Activated T-cell treated with anti-CD3 and anti-CD28 coated beads, Interleukin-2, amount 50 U/mL, for 4 hours (primary cell): ENCODE measurements at regions not wholly inside any gene's neighbourhood (a gene's known extent, or its start where the extent isn't known, plus 50 kb on each side); places are given as distances from the start of the nearest gene placed in this dataset.

Experiments used
- ATAC-seq, 2 donors: fragments of 200-7000 bp; cut with Tn5 transposase; one replicate each; pipeline ENCODE4 v1.10.0; 2021
- DNase-seq: peaks from one replicate; pipeline ENCODE4 v3.0.0-alpha.2; 2020
- H3K27me3 Mint-ChIP-seq: one replicate; pipeline ENCODE4 v1.8.0; 2021; ENCODE audit warnings: low read depth, mixed read lengths
- H3K36me3 Mint-ChIP-seq: one replicate; pipeline ENCODE4 v1.8.0; 2022; ENCODE audit warnings: mixed read lengths; ENCODE audit not compliant: insufficient read depth
- H3K4me1 Mint-ChIP-seq: one replicate; pipeline ENCODE4 v1.8.0; 2021; ENCODE audit warnings: low read depth, mixed read lengths
- H3K4me3 Mint-ChIP-seq: one replicate; pipeline ENCODE4 v1.8.0; 2021; ENCODE audit warnings: mild to moderate bottlenecking, moderate library complexity, mixed read lengths
- H3K9me3 Mint-ChIP-seq: one replicate; pipeline ENCODE4 v1.8.0; 2021; ENCODE audit warnings: mixed read lengths

DNA sequence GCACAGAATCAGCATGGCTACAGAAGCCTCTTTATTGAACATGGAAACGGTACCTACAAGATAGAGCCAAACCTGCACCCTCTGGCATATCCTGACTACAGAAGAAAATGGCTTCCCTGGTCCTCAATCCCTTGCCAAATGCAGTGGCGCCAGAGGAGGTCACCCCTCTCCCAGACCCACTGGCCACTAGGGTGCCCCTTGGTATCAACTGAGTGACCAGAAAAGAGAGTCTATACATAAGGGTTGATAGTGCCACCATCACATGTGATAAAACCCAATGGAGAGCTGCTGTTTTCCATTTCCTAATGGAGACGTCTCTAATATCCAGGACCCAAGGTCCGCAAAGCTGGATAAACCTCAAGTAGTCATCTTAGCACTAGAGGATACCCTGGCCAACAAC is 52.7 kb upstream of the ALK start:
- H3K9me3 Mint-ChIP-seq: no peaks in the 10 kb centered on the region
- ATAC-seq (no peak), DNase-seq (no peak)
- H3K4me1 Mint-ChIP-seq: no peaks in the 10 kb centered on the region
- peaks cover 5% of the 10 kb centered on the region for H3K27me3 Mint-ChIP-seq
- no peaks in the 10 kb centered on the region for H3K36me3 Mint-ChIP-seq
- H3K4me3 Mint-ChIP-seq: no peak overlapping the region

GRCh38 chr2:29977284-29977683 is 55.9 kb upstream of the ALK start:
- H3K4me3 Mint-ChIP-seq: no peak overlapping the region
- ATAC-seq: no peak
- peaks cover 3% of the 10 kb centered on the region for H3K27me3 Mint-ChIP-seq
- H3K9me3 Mint-ChIP-seq: no peaks in the 10 kb centered on the region
- no peaks in the 10 kb centered on the region for H3K4me1 Mint-ChIP-seq
- no peaks in the 10 kb centered on the region for H3K36me3 Mint-ChIP-seq
- no peak for DNase-seq

DNA sequence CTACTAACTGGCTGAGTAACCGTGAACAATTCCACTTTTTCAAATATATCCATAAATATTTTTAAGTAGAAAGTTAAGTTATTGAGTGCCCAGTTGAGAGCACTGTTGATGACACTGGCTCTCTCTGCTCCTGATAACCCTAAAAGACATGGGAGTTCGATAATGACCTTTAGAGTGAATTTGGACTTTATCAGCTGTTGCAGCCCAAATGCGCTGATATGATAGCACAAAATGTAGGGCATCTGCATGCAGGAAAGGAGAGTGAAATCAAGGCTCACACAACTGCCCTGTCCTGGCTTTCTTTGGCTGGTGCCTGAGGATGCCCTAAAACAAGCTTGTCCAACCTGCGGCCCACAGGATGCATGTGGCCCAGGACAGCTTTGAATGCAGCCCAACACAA is 60.0 kb upstream of the ALK start:
- no peaks in the 10 kb centered on the region for H3K9me3 Mint-ChIP-seq
- H3K27me3 Mint-ChIP-seq: no peaks in the 10 kb centered on the region
- ATAC-seq (no peak), DNase-seq (no peak)
- no peaks in the 10 kb centered on the region for H3K36me3 Mint-ChIP-seq
- no peak overlapping the region for H3K4me3 Mint-ChIP-seq
- H3K4me1 Mint-ChIP-seq: no peaks in the 10 kb centered on the region

GRCh38 chr2:29983308-29983707 is 61.9 kb upstream of the ALK start:
- DNase-seq: no peak
- Mint-ChIP-seq H3K27me3 (no peaks in the 10 kb centered on the region), H3K9me3 (no peaks in the 10 kb centered on the region), H3K36me3 (no peaks in the 10 kb centered on the region), H3K4me1 (no peaks in the 10 kb centered on the region), H3K4me3 (no peak overlapping the region)
- ATAC-seq: no peak

- Mint-ChIP-seq H3K27me3 (peaks cover 7% of the 10 kb centered on the region), H3K9me3 (no peaks in the 10 kb centered on the region), H3K36me3 (no peaks in the 10 kb centered on the region), H3K4me3 (no peak overlapping the region), H3K4me1 (no peaks in the 10 kb centered on the region)
- ATAC-seq: no peak
- no peak for DNase-seq
These were observed 65.8 kb upstream of the ALK start for GRCh38 chr2:29987146-29987545.

DNA sequence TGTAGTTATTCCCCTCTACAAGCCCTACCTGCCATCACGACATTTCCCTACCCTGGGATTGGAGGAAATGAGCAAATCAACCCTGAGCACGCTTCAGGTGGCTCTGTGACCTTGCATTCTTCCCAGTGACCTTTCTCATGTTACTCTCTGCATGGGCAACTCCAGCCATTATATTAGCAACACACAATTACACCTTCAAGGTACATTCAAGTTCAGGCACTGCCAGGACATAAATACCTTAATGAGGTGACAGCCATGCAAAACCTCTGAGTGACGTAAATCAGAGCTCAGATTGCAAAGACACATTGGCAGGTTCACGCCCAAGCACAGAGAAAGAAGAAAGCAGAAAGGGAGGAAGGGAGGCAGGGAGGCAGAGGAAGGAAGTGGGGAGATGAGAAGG is 68.7 kb upstream of the ALK start:
- Mint-ChIP-seq H3K9me3 (no peaks in the 10 kb centered on the region), H3K4me3 (no peak overlapping the region), H3K4me1 (no peaks in the 10 kb centered on the region), H3K36me3 (no peaks in the 10 kb centered on the region), H3K27me3 (peaks cover 17% of the 10 kb centered on the region)
- DNase-seq (no peak), ATAC-seq (no peak)

DNA sequence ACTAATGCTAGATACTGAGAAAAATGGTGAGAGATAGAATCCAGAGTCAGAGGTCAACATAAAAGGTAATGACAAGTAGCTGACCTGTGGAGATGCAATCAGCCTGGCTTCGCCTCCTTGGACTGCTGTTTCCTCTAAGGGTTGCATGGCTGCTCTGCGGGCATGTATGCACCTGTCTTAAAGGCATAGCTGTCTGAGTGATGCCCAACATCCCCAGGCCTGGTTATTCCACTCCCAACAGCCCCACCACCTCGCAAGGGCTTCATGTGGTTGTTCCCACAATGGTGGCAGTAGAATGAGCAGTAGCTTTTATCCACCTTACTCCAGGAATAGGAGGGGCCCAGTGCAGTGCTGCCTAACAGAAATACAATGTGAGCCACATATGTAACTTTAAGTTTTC is 69.7 kb upstream of the ALK start:
- H3K4me3 Mint-ChIP-seq: no peak overlapping the region

DNA sequence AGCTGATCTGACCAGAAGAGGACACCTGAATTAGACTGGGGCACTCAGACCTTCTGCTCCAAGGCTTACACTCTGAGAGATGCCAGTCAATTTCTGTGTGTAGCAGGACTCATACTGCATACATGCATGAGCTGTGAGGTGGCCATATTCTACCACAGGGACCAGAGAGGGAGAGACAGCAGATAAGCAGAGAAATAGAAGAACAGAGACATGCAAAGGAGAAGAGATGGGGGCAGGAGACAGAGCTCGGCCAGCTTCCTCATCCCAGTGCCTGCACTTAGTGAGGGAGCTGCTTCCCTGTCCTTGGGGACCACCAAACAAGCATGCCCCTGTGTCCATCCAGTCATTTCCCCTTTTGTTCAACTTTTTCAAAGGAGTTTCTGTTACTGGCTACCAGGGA is 73.9 kb upstream of the ALK start:
- H3K4me1 Mint-ChIP-seq: no peaks in the 10 kb centered on the region
- no peak overlapping the region for H3K4me3 Mint-ChIP-seq
- H3K9me3 Mint-ChIP-seq: peaks cover 12% of the 10 kb centered on the region
- DNase-seq: no peak
- peaks cover 18% of the 10 kb centered on the region for H3K27me3 Mint-ChIP-seq
- ATAC-seq: no peak
- no peaks in the 10 kb centered on the region for H3K36me3 Mint-ChIP-seq

More for the DNA sequence above, 69.7 kb upstream of the ALK start:
- DNase-seq: no peak
- no peak for ATAC-seq
- no peaks in the 10 kb centered on the region for H3K9me3 Mint-ChIP-seq
- peaks cover 19% of the 10 kb centered on the region for H3K27me3 Mint-ChIP-seq
- H3K36me3 Mint-ChIP-seq: no peaks in the 10 kb centered on the region
- no peaks in the 10 kb centered on the region for H3K4me1 Mint-ChIP-seq

GRCh38 chr2:30003128-30003527 is 81.7 kb upstream of the ALK start:
- peaks cover 6% of the 10 kb centered on the region for H3K27me3 Mint-ChIP-seq
- no peaks in the 10 kb centered on the region for H3K4me1 Mint-ChIP-seq

GRCh38 chr2:30022444-30023071 is 101.2 kb upstream of the ALK start:
- no peak for ATAC-seq
- Mint-ChIP-seq H3K4me1 (no peaks in the 10 kb centered on the region), H3K9me3 (no peaks in the 10 kb centered on the region), H3K4me3 (no peak overlapping the region), H3K27me3 (peaks cover 4% of the 10 kb centered on the region), H3K36me3 (no peaks in the 10 kb centered on the region)
- no peak for DNase-seq

More at GRCh38 chr2:30003128-30003527, 81.7 kb upstream of the ALK start:
- DNase-seq: no peak
- no peak for ATAC-seq
- no peak overlapping the region for H3K4me3 Mint-ChIP-seq
- H3K9me3 Mint-ChIP-seq: peaks cover 12% of the 10 kb centered on the region
- no peaks in the 10 kb centered on the region for H3K36me3 Mint-ChIP-seq

DNA sequence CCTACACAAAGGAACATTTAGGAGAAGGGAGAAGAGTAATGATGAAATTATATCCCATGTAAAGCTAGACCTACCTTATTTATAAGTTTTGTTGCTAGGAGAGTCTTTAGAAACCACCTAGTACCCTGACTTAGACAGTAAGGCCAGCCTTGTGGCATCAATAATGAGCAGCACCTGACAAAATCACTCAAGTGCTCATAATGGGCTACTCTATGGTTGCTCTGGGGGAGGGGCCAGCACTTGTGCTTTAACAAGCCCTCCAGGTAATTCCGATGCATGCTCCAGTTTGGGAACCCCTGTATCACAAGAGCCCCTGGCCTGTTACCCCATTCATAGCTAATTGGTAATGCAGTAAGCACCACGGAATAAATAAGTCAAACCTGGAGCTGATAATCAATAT is 102.9 kb upstream of the ALK start:
- Mint-ChIP-seq H3K4me3 (no peak overlapping the region), H3K27me3 (peaks cover 4% of the 10 kb centered on the region), H3K9me3 (no peaks in the 10 kb centered on the region), H3K36me3 (no peaks in the 10 kb centered on the region), H3K4me1 (no peaks in the 10 kb centered on the region)
- ATAC-seq (no peak), DNase-seq (no peak)

DNA sequence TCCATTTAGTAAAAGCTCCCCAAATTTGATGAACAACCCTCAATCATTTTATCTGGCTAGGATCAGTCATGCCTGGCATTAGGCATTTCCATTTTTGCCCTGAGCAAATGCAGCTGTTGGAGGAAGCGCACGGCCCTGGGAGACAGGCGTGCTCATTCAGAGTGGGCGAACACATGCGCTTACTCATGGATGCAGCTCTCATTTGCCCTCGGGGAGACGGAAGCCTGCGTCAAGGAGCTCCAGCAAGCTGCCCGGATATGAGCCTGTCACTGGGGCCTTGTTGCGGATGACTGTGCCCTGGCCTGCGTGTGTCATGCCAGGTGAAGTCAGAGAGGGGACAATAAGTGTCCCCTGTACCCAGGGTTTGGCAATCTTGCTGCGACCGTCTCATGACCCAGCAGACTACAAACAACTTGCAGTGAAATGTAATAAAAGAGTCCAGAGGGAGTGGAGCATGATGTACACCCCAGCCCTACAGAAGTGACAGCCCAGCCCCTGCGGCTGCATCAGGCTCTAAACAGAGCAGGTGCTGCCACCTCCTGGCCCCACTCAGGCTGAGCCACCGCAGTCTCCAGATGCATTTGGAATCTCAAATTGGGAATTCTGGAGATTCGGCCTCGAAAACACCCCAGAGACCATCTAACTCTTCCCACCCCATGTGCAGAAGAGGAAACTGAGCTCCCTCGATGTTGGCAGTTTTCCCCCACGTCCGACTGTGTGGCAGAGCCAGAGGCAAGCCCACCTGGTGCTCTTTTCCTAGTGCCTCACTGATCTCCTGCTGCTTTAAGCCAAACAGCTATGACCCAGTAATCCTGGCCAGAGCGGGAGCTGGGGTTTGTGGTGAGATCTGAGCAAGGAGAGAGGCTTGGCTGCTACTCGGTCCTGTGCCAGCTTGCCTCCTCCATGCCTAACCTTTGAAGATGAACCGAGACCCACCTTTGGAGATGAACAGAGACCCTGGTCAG is 105.0 kb upstream of the ALK start:
- no peak for ATAC-seq
- no peak for DNase-seq
- H3K36me3 Mint-ChIP-seq: no peaks in the 10 kb centered on the region
- no peaks in the 10 kb centered on the region for H3K9me3 Mint-ChIP-seq
- H3K4me1 Mint-ChIP-seq: no peaks in the 10 kb centered on the region
- no peak overlapping the region for H3K4me3 Mint-ChIP-seq
- H3K27me3 Mint-ChIP-seq: peaks cover 7% of the 10 kb centered on the region

DNA sequence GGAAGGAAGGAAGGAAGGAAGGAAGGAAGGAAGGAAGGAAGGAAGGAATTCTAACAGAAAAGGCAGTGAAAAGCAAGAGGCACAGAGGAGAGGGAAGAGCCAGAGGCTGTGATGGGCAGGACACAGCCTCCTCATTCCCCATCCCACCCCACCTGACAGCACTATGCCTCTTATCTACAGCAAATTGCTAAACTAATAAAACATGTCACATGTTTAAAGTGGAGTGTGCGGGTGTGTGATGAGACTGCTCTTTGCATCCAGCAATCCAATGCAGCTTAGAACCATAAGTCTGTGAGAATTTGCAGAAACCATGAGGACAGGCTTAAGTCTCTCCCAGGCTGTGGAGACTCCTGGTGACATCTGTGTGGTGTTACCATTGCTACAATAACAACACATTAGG is 108.4 kb upstream of the ALK start:
- Mint-ChIP-seq H3K4me1 (no peaks in the 10 kb centered on the region), H3K36me3 (no peaks in the 10 kb centered on the region), H3K4me3 (no peak overlapping the region), H3K9me3 (no peaks in the 10 kb centered on the region), H3K27me3 (peaks cover 7% of the 10 kb centered on the region)
- DNase-seq (no peak), ATAC-seq (no peak)

- Mint-ChIP-seq H3K36me3 (no peaks in the 10 kb centered on the region), H3K4me1 (no peaks in the 10 kb centered on the region), H3K9me3 (no peaks in the 10 kb centered on the region), H3K27me3 (peaks cover 7% of the 10 kb centered on the region), H3K4me3 (no peak overlapping the region)
- DNase-seq (no peak), ATAC-seq (no peak)
These were observed 109.0 kb upstream of the ALK start for GRCh38 chr2:30030361-30030760.

GRCh38 chr2:30031184-30031583 is 109.8 kb upstream of the ALK start:
- DNase-seq (no peak), ATAC-seq (no peak)
- Mint-ChIP-seq H3K4me3 (no peak overlapping the region), H3K36me3 (no peaks in the 10 kb centered on the region), H3K27me3 (peaks cover 5% of the 10 kb centered on the region), H3K9me3 (no peaks in the 10 kb centered on the region), H3K4me1 (no peaks in the 10 kb centered on the region)
